CD4-positive, alpha-beta memory T cell (primary cell): ENCODE measurements at regions not wholly inside any gene's neighbourhood (a gene's known extent, or its start where the extent isn't known, plus 50 kb on each side); places are given as distances from the start of the nearest gene placed in this dataset.

ENCODE experiments used
- CTCF ChIA-PET: fragments of 350-600 bp; sonication (Branson Sonifier 250); formaldehyde crosslinking; loops from one replicate; lab custom pipeline; 2021; ENCODE audit warnings: inconsistent platforms; ENCODE audit not compliant: partially characterized antibody; lab: Charles Lee
- POLR2A ChIA-PET: fragments of 350-600 bp; sonication (Branson Sonifier 250); formaldehyde crosslinking; loops from one replicate; lab custom pipeline; 2021; ENCODE audit not compliant: partially characterized antibody; lab: Charles Lee
- DNase-seq, 5 donors: peaks; one replicate each; pipeline versions ENCODE4 v3.0.0 to v3.0.0-alpha.2; 2020 to 2022; ENCODE audit warnings: mixed read lengths in 1 of 5
- H3K27ac ChIP-seq: one replicate; pipeline ENCODE4 v1.7.0; 2013; ENCODE audit warnings: low read depth, low read length
- H3K27me3 ChIP-seq: 2 replicates; pipeline ENCODE4 v1.7.0; 2013; ENCODE audit warnings: mild to moderate bottlenecking, low read length, moderate library complexity; ENCODE audit not compliant: insufficient read depth
- H3K36me3 ChIP-seq: 2 replicates; pipeline ENCODE4 v1.7.0; 2013; ENCODE audit warnings: mild to moderate bottlenecking, low read length, moderate library complexity; ENCODE audit not compliant: insufficient read depth
- H3K4me1 ChIP-seq: 2 replicates; pipeline ENCODE4 v1.7.0; 2013; ENCODE audit warnings: mild to moderate bottlenecking, low read length, moderate library complexity; ENCODE audit not compliant: insufficient read depth
- H3K4me3 ChIP-seq, 2 donors: one replicate each; pipeline ENCODE4 v1.7.0; 2013; ENCODE audit warnings: low read length in 2 of 2, mild to moderate bottlenecking in 1 of 2
- H3K9me3 ChIP-seq, 2 donors: one replicate each; pipeline ENCODE4 v1.7.0; 2013; ENCODE audit warnings: low read length in 2 of 2, control low read depth in 1 of 2; ENCODE audit not compliant: control insufficient read depth in 1 of 2
- H3K27ac Mint-ChIP-seq, 7 donors: one replicate each; pipeline ENCODE4 v1.8.0; 2020 to 2021; ENCODE audit warnings: mixed read lengths in 7 of 7, mild to moderate bottlenecking in 6 of 7, inconsistent platforms in 3 of 7, moderate library complexity in 3 of 7
- H3K27me3 Mint-ChIP-seq, 2 donors: one replicate each; pipeline ENCODE4 v1.8.0; 2020 to 2021; ENCODE audit warnings: mixed read lengths in 2 of 2
- H3K36me3 Mint-ChIP-seq, 2 donors: one replicate each; pipeline ENCODE4 v1.8.0; 2020 to 2021; ENCODE audit warnings: mixed read lengths in 2 of 2, inconsistent platforms in 1 of 2, mild to moderate bottlenecking in 1 of 2
- H3K4me1 Mint-ChIP-seq, 4 donors: one replicate each; pipeline ENCODE4 v1.8.0; 2020 to 2021; ENCODE audit warnings: mixed read lengths in 4 of 4, mild to moderate bottlenecking in 1 of 4
- H3K4me3 Mint-ChIP-seq, 8 donors: one replicate each; pipeline ENCODE4 v1.8.0; 2020 to 2021; ENCODE audit warnings: mixed read lengths in 8 of 8, mild to moderate bottlenecking in 7 of 8, moderate library complexity in 6 of 8, inconsistent platforms in 3 of 8
- H3K9me3 Mint-ChIP-seq, 8 donors: one replicate each; pipeline ENCODE4 v1.8.0; 2020 to 2021; ENCODE audit warnings: mixed read lengths in 8 of 8, mild to moderate bottlenecking in 5 of 8, inconsistent platforms in 3 of 8, moderate library complexity in 1 of 8
- intact Hi-C: fragments of 100-400 bp; cut with micrococcal nuclease; formaldehyde crosslinking; loops from one replicate; pipeline ENCODE4 v1.15.1; 2023

GRCh38 chr11:115670538-115671205 is 166.5 kb upstream of the CADM1 start:
- H3K27ac ChIP-seq, result no peak overlapping the region
- Mint-ChIP-seq H3K27ac (no peak overlapping the region), H3K4me1 (no peaks in the 10 kb centered on the region), H3K36me3 (no peaks in the 10 kb centered on the region), H3K9me3 (peaks cover 0 to 2% (median 0%) of the 10 kb centered on the region in 8 donors), H3K27me3 (peaks cover 0 to 2% of the 10 kb centered on the region in 2 donors), H3K4me3 (no peak overlapping the region)
- no peaks in the 10 kb centered on the region for H3K36me3 ChIP-seq
- H3K27me3 ChIP-seq, result no peaks in the 10 kb centered on the region
- POLR2A ChIA-PET, result no interaction called here
- no peak overlapping the region for H3K4me3 ChIP-seq
- H3K9me3 ChIP-seq, result no peaks in the 10 kb centered on the region
- no peaks in the 10 kb centered on the region for H3K4me1 ChIP-seq
- CTCF ChIA-PET, result no interaction called here
- no peak for DNase-seq
- intact Hi-C loops, result no loop called here

GRCh38 chr11:115665958-115666357 is 161.7 kb upstream of the CADM1 start:
- H3K4me1 Mint-ChIP-seq, result no peaks in the 10 kb centered on the region
- ChIA-PET POLR2A (no interaction called here), CTCF (no interaction called here)
- no peak overlapping the region for H3K4me3 Mint-ChIP-seq
- no peak overlapping the region for H3K27ac ChIP-seq
- no peak overlapping the region for H3K4me3 ChIP-seq
- H3K9me3 ChIP-seq, result no peaks in the 10 kb centered on the region
- no peaks in the 10 kb centered on the region for H3K27me3 ChIP-seq
- no peaks in the 10 kb centered on the region for H3K36me3 Mint-ChIP-seq
- H3K27me3 Mint-ChIP-seq, result peaks cover 7 to 9% of the 10 kb centered on the region in 2 donors
- H3K27ac Mint-ChIP-seq, result no peak overlapping the region
- H3K4me1 ChIP-seq, result no peaks in the 10 kb centered on the region
- intact Hi-C loops, result no loop called here
- DNase-seq, result no peak
- H3K36me3 ChIP-seq, result no peaks in the 10 kb centered on the region
- H3K9me3 Mint-ChIP-seq, result peaks cover 0 to 4% (median under 1%) of the 10 kb centered on the region in 8 donors

GRCh38 chr11:115665175-115665821 is 161.1 kb upstream of the CADM1 start:
- intact Hi-C loops, result no loop called here
- no peak overlapping the region for H3K27ac ChIP-seq
- no peaks in the 10 kb centered on the region for H3K27me3 ChIP-seq
- Mint-ChIP-seq H3K27ac (no peak overlapping the region), H3K4me3 (no peak overlapping the region), H3K36me3 (no peaks in the 10 kb centered on the region), H3K9me3 (peaks cover 0 to 4% (median under 1%) of the 10 kb centered on the region in 8 donors), H3K27me3 (peaks cover 12 to 14% of the 10 kb centered on the region in 2 donors), H3K4me1 (no peaks in the 10 kb centered on the region)
- no peaks in the 10 kb centered on the region for H3K36me3 ChIP-seq
- no peak for DNase-seq
- H3K4me3 ChIP-seq, result no peak overlapping the region
- no peaks in the 10 kb centered on the region for H3K4me1 ChIP-seq
- ChIA-PET POLR2A (no interaction called here), CTCF (no interaction called here)
- no peaks in the 10 kb centered on the region for H3K9me3 ChIP-seq

- H3K36me3 Mint-ChIP-seq, result no peaks in the 10 kb centered on the region
These were observed 160.1 kb upstream of the CADM1 start for GRCh38 chr11:115664313-115664712.

GRCh38 chr11:115663790-115664189 is 159.6 kb upstream of the CADM1 start:
- Histone ChIP-seq H3K36me3 (no peaks in the 10 kb centered on the region), H3K4me3 (no peak overlapping the region), H3K4me1 (no peaks in the 10 kb centered on the region), H3K27me3 (no peaks in the 10 kb centered on the region), H3K9me3 (no peaks in the 10 kb centered on the region), H3K27ac (no peak overlapping the region)
- H3K36me3 Mint-ChIP-seq, result no peaks in the 10 kb centered on the region
- peaks cover 0 to 1% (median 0%) of the 10 kb centered on the region in 4 donors for H3K4me1 Mint-ChIP-seq
- peaks cover 16 to 19% of the 10 kb centered on the region in 2 donors for H3K27me3 Mint-ChIP-seq
- H3K9me3 Mint-ChIP-seq, result peaks cover 0 to 4% (median 1%) of the 10 kb centered on the region in 8 donors
- DNase-seq, result no peak
- CTCF ChIA-PET, result no interaction called here
- H3K4me3 Mint-ChIP-seq, result no peak overlapping the region
- no peak overlapping the region for H3K27ac Mint-ChIP-seq
- POLR2A ChIA-PET, result no interaction called here
- intact Hi-C loops, result no loop called here

More at GRCh38 chr11:115664313-115664712, 160.1 kb upstream of the CADM1 start:
- no peak overlapping the region for H3K27ac Mint-ChIP-seq
- no peaks in the 10 kb centered on the region for H3K4me1 ChIP-seq
- POLR2A ChIA-PET, result no interaction called here
- no peak overlapping the region for H3K27ac ChIP-seq
- DNase-seq, result no peak
- H3K4me3 ChIP-seq, result no peak overlapping the region
- no peaks in the 10 kb centered on the region for H3K27me3 ChIP-seq
- peaks cover 0 to 1% (median 0%) of the 10 kb centered on the region in 4 donors for H3K4me1 Mint-ChIP-seq
- H3K36me3 ChIP-seq, result no peaks in the 10 kb centered on the region
- no peaks in the 10 kb centered on the region for H3K9me3 ChIP-seq
- H3K4me3 Mint-ChIP-seq, result no peak overlapping the region
- intact Hi-C loops, result no loop called here
- CTCF ChIA-PET, result no interaction called here
- peaks cover 16 to 17% of the 10 kb centered on the region in 2 donors for H3K27me3 Mint-ChIP-seq
- peaks cover 0 to 4% (median 1%) of the 10 kb centered on the region in 8 donors for H3K9me3 Mint-ChIP-seq

GRCh38 chr11:115660030-115660805 is 156.0 kb upstream of the CADM1 start:
- H3K27ac Mint-ChIP-seq, result no peak overlapping the region
- H3K9me3 Mint-ChIP-seq, result peaks cover 0 to 5% (median 3%) of the 10 kb centered on the region in 8 donors
- no peaks in the 10 kb centered on the region for H3K4me1 ChIP-seq
- peak overlapping the region in 1 of 8 donors; percentile 39 for H3K4me3 Mint-ChIP-seq
- H3K4me3 ChIP-seq, result no peak overlapping the region
- CTCF ChIA-PET, result no interaction called here
- no peaks in the 10 kb centered on the region for H3K9me3 ChIP-seq
- intact Hi-C loops, result no loop called here
- H3K27me3 ChIP-seq, result no peaks in the 10 kb centered on the region
- H3K4me1 Mint-ChIP-seq, result peaks cover 0 to 1% (median 0%) of the 10 kb centered on the region in 4 donors
- POLR2A ChIA-PET, result no interaction called here
- H3K36me3 Mint-ChIP-seq, result no peaks in the 10 kb centered on the region
- H3K27ac ChIP-seq, result no peak overlapping the region
- H3K27me3 Mint-ChIP-seq, result peaks cover 21 to 27% of the 10 kb centered on the region in 2 donors
- H3K36me3 ChIP-seq, result no peaks in the 10 kb centered on the region
- no peak for DNase-seq
